Right lobe of liver (tissue), 6 donors: ENCODE measurements at regions not wholly inside any gene's neighbourhood (a gene's known extent, or its start where the extent isn't known, plus 50 kb on each side); places are given as distances from the start of the nearest gene placed in this dataset.

Experiments
- ATAC-seq, 4 donors: fragments of 200-7000 bp; cut with Tn5 transposase; one replicate each; pipeline ENCODE4 v1.9.1; 2020; ENCODE audit warnings: mild to moderate bottlenecking in 4 of 4, moderate library complexity in 4 of 4
- DNase-seq, 3 donors: peaks; one replicate each; pipeline ENCODE4 v3.0.0-alpha.2; 2020
- H3K27ac ChIP-seq, 3 donors: fragments of 200-600 bp; one replicate each; pipeline ENCODE4 v1.8.0; 2022
- H3K27me3 ChIP-seq, 2 donors: fragments of 200-600 bp; one replicate each; pipeline ENCODE4 v1.8.0; 2022
- H3K36me3 ChIP-seq, 4 donors: fragments of 200-600 bp; sonication (generic) in 1 of 4; one replicate each; pipeline versions ENCODE4 v1.5.1 to v1.8.0; 2017 to 2022; ENCODE audit warnings: control low read depth in 1 of 4
- H3K4me1 ChIP-seq, 4 donors: fragments of 200-600 bp; sonication (generic) in 1 of 4; one replicate each; pipeline versions ENCODE4 v1.5.1 to v1.8.0; 2017 to 2022; ENCODE audit warnings: control low read depth in 1 of 4
- H3K4me3 ChIP-seq, 3 donors: fragments of 200-600 bp; one replicate each; pipeline ENCODE4 v1.8.0; 2022
- H3K9me3 ChIP-seq, 4 donors: fragments of 200-600 bp; sonication (generic) in 1 of 4; one replicate each; pipeline versions ENCODE4 v1.5.1 to v1.8.0; 2017 to 2022; ENCODE audit warnings: control low read depth in 1 of 4
- POLR2A ChIP-seq: fragments of 450-650 bp; IDR thresholded peaks from one replicate; pipeline ENCODE4 v1.6.1; 2017; ENCODE audit warnings: antibody characterized with exemption, mild to moderate bottlenecking
- WGBS: methylation state at CpG from one replicate; pipeline ENCODE4 v1.1.6; 2018; ENCODE audit warnings: low coverage, low lambda C conversion rate; ENCODE audit not compliant: insufficient coverage; ENCODE audit errors: missing lambda C conversion rate; 5-methylcytosine and 5-hydroxymethylcytosine counted together
- intact Hi-C, 2 donors: fragments of 100-400 bp; cut with DNase I; formaldehyde crosslinking; loops; one replicate each; pipeline versions ENCODE4 v1.11.2 to v1.14.1; 2022
- TF ChIP-seq, protein P1 (sequence below), 4 donors: fragments of 200-600 bp in 3 of 4; fragments of 450-650 bp in 1 of 4; IDR thresholded peaks; one replicate each; pipeline versions ENCODE4 v1.5.1 to v1.8.0; 2016 to 2022; ENCODE audit warnings: antibody characterized with exemption in 4 of 4, mild to moderate bottlenecking in 2 of 4
- donor health status: DM: no; HTN: yes; CAD: no.
- donor health status: DM: no; HTN: no; CAD: no.
- donor health status: DM: no; HTN: no; CAD: no.
- donor health status: DM: no; HTN: yes; CAD: no.
- donor health status: DM: no; HTN: yes; CAD: no.

- no peaks in the 10 kb centered on the region for H3K36me3 ChIP-seq
- H3K27me3 ChIP-seq, result no peaks in the 10 kb centered on the region
- 56% methylated on average over 6 of the region's 6 CpGs for WGBS
- no peaks in the 10 kb centered on the region for H3K9me3 ChIP-seq
- intact Hi-C loops, result no loop called here
- TF ChIP-seq POLR2A, result no peak
- TF ChIP-seq, protein P1, sequence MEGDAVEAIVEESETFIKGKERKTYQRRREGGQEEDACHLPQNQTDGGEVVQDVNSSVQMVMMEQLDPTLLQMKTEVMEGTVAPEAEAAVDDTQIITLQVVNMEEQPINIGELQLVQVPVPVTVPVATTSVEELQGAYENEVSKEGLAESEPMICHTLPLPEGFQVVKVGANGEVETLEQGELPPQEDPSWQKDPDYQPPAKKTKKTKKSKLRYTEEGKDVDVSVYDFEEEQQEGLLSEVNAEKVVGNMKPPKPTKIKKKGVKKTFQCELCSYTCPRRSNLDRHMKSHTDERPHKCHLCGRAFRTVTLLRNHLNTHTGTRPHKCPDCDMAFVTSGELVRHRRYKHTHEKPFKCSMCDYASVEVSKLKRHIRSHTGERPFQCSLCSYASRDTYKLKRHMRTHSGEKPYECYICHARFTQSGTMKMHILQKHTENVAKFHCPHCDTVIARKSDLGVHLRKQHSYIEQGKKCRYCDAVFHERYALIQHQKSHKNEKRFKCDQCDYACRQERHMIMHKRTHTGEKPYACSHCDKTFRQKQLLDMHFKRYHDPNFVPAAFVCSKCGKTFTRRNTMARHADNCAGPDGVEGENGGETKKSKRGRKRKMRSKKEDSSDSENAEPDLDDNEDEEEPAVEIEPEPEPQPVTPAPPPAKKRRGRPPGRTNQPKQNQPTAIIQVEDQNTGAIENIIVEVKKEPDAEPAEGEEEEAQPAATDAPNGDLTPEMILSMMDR (IDR thresholded peaks at IDR 0.05), result no peak
- H3K4me1 ChIP-seq, result no peaks in the 10 kb centered on the region
- no peak overlapping the region for H3K4me3 ChIP-seq
- no peak overlapping the region for H3K27ac ChIP-seq
- no peak for DNase-seq
- ATAC-seq, result no peak
Measured at GRCh38 chr4:96936886-96937285, 1097.0 kb downstream of the PDHA2 start.

DNA sequence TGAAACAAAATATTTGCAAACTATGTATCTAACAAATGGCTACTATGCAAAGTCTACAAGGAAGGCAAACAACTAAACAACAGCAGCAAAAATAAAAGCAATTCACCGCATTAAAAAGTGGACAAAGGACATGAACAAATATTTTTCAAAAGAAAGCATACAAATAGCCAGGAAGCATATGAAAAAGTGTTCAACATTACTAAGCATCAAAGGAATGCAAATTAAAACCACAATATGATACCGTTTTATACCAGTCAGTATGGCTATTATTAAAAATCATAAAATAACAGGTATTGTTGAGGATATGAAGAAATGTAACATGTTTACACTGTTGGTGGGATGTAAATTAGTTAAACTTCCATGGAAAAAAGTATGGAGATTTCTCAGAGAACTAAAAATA, 1106.7 kb downstream of the PDHA2 start:
- Histone ChIP-seq H3K4me3 (no peak overlapping the region), H3K9me3 (no peaks in the 10 kb centered on the region), H3K4me1 (no peaks in the 10 kb centered on the region), H3K36me3 (no peaks in the 10 kb centered on the region), H3K27ac (no peak overlapping the region), H3K27me3 (no peaks in the 10 kb centered on the region)
- WGBS, result 78% methylated on average over 2 of the region's 2 CpGs
- intact Hi-C loops, result no loop called here
- DNase-seq (no peak), ATAC-seq (no peak)
- TF ChIP-seq, protein P1 (IDR thresholded peaks at IDR 0.05), result no peak
- no peak for TF ChIP-seq POLR2A

- Histone ChIP-seq H3K27me3 (no peaks in the 10 kb centered on the region), H3K4me1 (no peaks in the 10 kb centered on the region), H3K27ac (no peak overlapping the region), H3K9me3 (no peaks in the 10 kb centered on the region), H3K4me3 (no peak overlapping the region), H3K36me3 (no peaks in the 10 kb centered on the region)
- no peak for ATAC-seq
- TF ChIP-seq, protein P1 (IDR thresholded peaks at IDR 0.05), result no peak
- TF ChIP-seq POLR2A, result no peak
- no peak for DNase-seq
- 50% methylated on average over 1 of the region's 1 CpG for WGBS
- intact Hi-C loops, result no loop called here
Measured at GRCh38 chr4:96952610-96953009, 1112.7 kb downstream of the PDHA2 start.

- no peak overlapping the region for H3K4me3 ChIP-seq
- DNase-seq, result no peak
- no peaks in the 10 kb centered on the region for H3K4me1 ChIP-seq
- TF ChIP-seq, protein P1 (IDR thresholded peaks at IDR 0.05), result no peak
- no peak for TF ChIP-seq POLR2A
- WGBS, result 26% methylated on average over 1 of the region's 1 CpG
- H3K9me3 ChIP-seq, result no peaks in the 10 kb centered on the region
- intact Hi-C loops, result no loop called here
- no peak for ATAC-seq
- peaks cover 0 to 2% (median 0%) of the 10 kb centered on the region in 4 donors for H3K36me3 ChIP-seq
- H3K27ac ChIP-seq, result no peak overlapping the region
- no peaks in the 10 kb centered on the region for H3K27me3 ChIP-seq
Measured at GRCh38 chr4:96955226-96955625, 1115.3 kb downstream of the PDHA2 start.

GRCh38 chr4:96955691-96956090, 1115.8 kb downstream of the PDHA2 start:
- no peak for ATAC-seq
- H3K4me1 ChIP-seq, result no peaks in the 10 kb centered on the region

More at GRCh38 chr4:96955691-96956090, 1115.8 kb downstream of the PDHA2 start:
- peaks cover 0 to 2% (median 0%) of the 10 kb centered on the region in 4 donors for H3K36me3 ChIP-seq
- no peak for TF ChIP-seq POLR2A
- TF ChIP-seq, protein P1 (IDR thresholded peaks at IDR 0.05), result no peak
- no peaks in the 10 kb centered on the region for H3K9me3 ChIP-seq
- no peak overlapping the region for H3K27ac ChIP-seq
- H3K4me3 ChIP-seq, result no peak overlapping the region
- intact Hi-C loops, result no loop called here
- no peak for DNase-seq
- no peaks in the 10 kb centered on the region for H3K27me3 ChIP-seq
